ENCODE measurements at regions not wholly inside any gene's neighbourhood (a gene's known extent, or its start where the extent isn't known, plus 50 kb on each side); places are given as distances from the start of the nearest gene placed in this dataset.

DNA sequence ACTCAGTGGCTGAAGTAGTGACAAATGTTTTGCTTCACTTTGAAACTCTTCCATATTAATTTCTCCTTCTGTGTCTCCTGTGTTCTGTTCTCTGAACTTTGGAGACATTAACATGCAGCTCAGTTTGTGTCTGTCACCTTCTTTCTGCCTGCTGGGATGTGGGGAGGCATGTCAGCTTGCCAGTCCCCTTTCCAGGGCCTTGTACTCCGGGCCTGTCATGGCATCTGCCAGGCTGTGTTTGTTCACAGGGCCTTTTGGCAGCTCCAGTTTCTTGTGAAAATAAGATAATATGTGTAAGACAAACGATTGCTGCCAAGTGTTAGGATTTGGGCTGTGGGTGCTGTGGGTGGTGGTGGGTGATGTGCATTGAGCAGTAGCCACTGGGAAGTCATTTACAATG lies 76.1 kb upstream of the ELMO1 start:
- H3F3A ChIP-seq (ENCODE audit: low read depth), result no peaks in the 10 kb centered on the region
- H3K4me3 ChIP-seq (ENCODE audit: low read length, poor library complexity, severe bottlenecking), result no peak overlapping the region
- H3K4me2 ChIP-seq (ENCODE audit: low read depth, low read length, poor library complexity, severe bottlenecking), result no peak overlapping the region
- no peaks in the 10 kb centered on the region for H3K79me2 ChIP-seq (ENCODE audit: insufficient read depth, low read length)
- no peaks in the 10 kb centered on the region for H3K9me3 ChIP-seq (ENCODE audit: insufficient read depth, low read depth, low read length)
- H2AFZ ChIP-seq (ENCODE audit: low read length), result no peak overlapping the region
- no peaks in the 10 kb centered on the region for H3K9me2 ChIP-seq (replicated peaks; ENCODE audit: low read depth, low read length)
- TF ChIP-seq, protein P1, sequence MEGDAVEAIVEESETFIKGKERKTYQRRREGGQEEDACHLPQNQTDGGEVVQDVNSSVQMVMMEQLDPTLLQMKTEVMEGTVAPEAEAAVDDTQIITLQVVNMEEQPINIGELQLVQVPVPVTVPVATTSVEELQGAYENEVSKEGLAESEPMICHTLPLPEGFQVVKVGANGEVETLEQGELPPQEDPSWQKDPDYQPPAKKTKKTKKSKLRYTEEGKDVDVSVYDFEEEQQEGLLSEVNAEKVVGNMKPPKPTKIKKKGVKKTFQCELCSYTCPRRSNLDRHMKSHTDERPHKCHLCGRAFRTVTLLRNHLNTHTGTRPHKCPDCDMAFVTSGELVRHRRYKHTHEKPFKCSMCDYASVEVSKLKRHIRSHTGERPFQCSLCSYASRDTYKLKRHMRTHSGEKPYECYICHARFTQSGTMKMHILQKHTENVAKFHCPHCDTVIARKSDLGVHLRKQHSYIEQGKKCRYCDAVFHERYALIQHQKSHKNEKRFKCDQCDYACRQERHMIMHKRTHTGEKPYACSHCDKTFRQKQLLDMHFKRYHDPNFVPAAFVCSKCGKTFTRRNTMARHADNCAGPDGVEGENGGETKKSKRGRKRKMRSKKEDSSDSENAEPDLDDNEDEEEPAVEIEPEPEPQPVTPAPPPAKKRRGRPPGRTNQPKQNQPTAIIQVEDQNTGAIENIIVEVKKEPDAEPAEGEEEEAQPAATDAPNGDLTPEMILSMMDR (conservative IDR thresholded peaks at IDR 0.05; ENCODE audit: low read length), result no peak
- TF ChIP-seq EZH2phosphoT487 (IDR thresholded peaks at IDR 0.05; ENCODE audit: borderline replicate concordance), result no peak
- no peak overlapping the region for H3K9ac ChIP-seq (ENCODE audit: low read depth, low read length, poor library complexity, severe bottlenecking)
- no peaks in the 10 kb centered on the region for H3K4me1 ChIP-seq (ENCODE audit: insufficient read depth, low read length, poor library complexity, severe bottlenecking)
- no peaks in the 10 kb centered on the region for H4K20me1 ChIP-seq (ENCODE audit: insufficient read depth, low read length, poor library complexity, severe bottlenecking)
- no peaks in the 10 kb centered on the region for H3K36me3 ChIP-seq (ENCODE audit: insufficient read depth, low read length)
- no peaks in the 10 kb centered on the region for H3K27me3 ChIP-seq (ENCODE audit: insufficient read depth, low read length, poor library complexity, severe bottlenecking)

DNA sequence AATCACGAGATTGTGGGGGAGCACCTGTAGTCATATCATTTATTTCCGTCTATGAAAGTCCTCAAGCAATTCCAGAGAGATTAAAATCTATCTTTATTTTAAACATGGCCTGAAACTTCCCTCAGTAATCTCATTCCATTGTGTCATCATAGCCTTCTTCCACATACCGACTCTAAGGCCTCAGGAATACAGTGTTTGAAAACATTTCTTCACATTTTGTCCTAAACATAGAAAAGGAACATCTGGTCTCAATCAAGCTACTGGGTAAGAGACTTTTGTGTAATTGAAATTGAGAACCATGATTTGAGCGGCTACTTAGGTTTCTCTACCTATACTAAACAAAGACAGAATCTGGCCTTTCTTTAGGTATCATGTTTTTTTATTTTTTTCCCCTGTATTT lies 78.0 kb upstream of the ELMO1 start:
- Histone ChIP-seq H3K4me3 (ENCODE audit: low read length, poor library complexity, severe bottlenecking) (no peak overlapping the region), H3K36me3 (ENCODE audit: insufficient read depth, low read length) (no peaks in the 10 kb centered on the region), H2AFZ (ENCODE audit: low read length) (no peak overlapping the region), H3K4me1 (ENCODE audit: insufficient read depth, low read length, poor library complexity, severe bottlenecking) (no peaks in the 10 kb centered on the region), H3K27me3 (ENCODE audit: insufficient read depth, low read length, poor library complexity, severe bottlenecking) (no peaks in the 10 kb centered on the region), H3K4me2 (ENCODE audit: low read depth, low read length, poor library complexity, severe bottlenecking) (no peak overlapping the region), H3K9ac (ENCODE audit: low read depth, low read length, poor library complexity, severe bottlenecking) (no peak overlapping the region), H3K9me2 (replicated peaks; ENCODE audit: low read depth, low read length) (no peaks in the 10 kb centered on the region), H4K20me1 (ENCODE audit: insufficient read depth, low read length, poor library complexity, severe bottlenecking) (no peaks in the 10 kb centered on the region), H3F3A (ENCODE audit: low read depth) (no peaks in the 10 kb centered on the region), H3K9me3 (ENCODE audit: insufficient read depth, low read depth, low read length) (no peaks in the 10 kb centered on the region), H3K79me2 (ENCODE audit: insufficient read depth, low read length) (no peaks in the 10 kb centered on the region)
- TF ChIP-seq EZH2phosphoT487 (IDR thresholded peaks at IDR 0.05; ENCODE audit: borderline replicate concordance), result no peak
- TF ChIP-seq, protein P1 (conservative IDR thresholded peaks at IDR 0.05; ENCODE audit: low read length), result no peak

DNA sequence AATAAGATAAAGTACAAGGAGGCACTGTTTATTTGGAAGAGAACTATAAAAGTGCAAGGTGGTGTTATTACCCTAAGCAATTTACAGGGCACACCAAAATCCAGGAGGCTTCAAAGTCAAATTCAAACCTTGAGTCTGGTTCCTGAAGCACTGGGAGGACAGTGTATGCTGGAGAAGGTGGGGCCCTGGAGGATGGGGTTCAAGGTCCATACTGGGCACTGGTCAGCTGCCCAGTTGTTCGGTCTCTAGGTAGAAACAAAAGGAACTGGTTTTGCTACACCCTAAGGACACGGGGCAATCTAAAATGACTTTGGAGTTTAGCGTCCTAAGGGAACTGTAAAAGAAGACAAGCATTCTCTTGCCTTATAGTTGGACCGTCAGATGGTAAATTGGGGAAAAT lies 78.4 kb upstream of the ELMO1 start:
- no peak overlapping the region for H3K9ac ChIP-seq (ENCODE audit: low read depth, low read length, poor library complexity, severe bottlenecking)
- no peaks in the 10 kb centered on the region for H3K9me3 ChIP-seq (ENCODE audit: insufficient read depth, low read depth, low read length)
- no peaks in the 10 kb centered on the region for H3K36me3 ChIP-seq (ENCODE audit: insufficient read depth, low read length)
- no peak overlapping the region for H3K4me3 ChIP-seq (ENCODE audit: low read length, poor library complexity, severe bottlenecking)
- no peaks in the 10 kb centered on the region for H3K79me2 ChIP-seq (ENCODE audit: insufficient read depth, low read length)
- no peak overlapping the region for H2AFZ ChIP-seq (ENCODE audit: low read length)
- no peaks in the 10 kb centered on the region for H4K20me1 ChIP-seq (ENCODE audit: insufficient read depth, low read length, poor library complexity, severe bottlenecking)
- no peaks in the 10 kb centered on the region for H3K4me1 ChIP-seq (ENCODE audit: insufficient read depth, low read length, poor library complexity, severe bottlenecking)
- no peaks in the 10 kb centered on the region for H3K27me3 ChIP-seq (ENCODE audit: insufficient read depth, low read length, poor library complexity, severe bottlenecking)
- H3K9me2 ChIP-seq (replicated peaks; ENCODE audit: low read depth, low read length), result no peaks in the 10 kb centered on the region
- H3K4me2 ChIP-seq (ENCODE audit: low read depth, low read length, poor library complexity, severe bottlenecking), result no peak overlapping the region
- TF ChIP-seq, protein P1 (conservative IDR thresholded peaks at IDR 0.05; ENCODE audit: low read length), result no peak
- no peak for TF ChIP-seq EZH2phosphoT487 (IDR thresholded peaks at IDR 0.05; ENCODE audit: borderline replicate concordance)
- H3F3A ChIP-seq (ENCODE audit: low read depth), result no peaks in the 10 kb centered on the region

Data from Loucy (cell line).